ENCODE measurements at regions not wholly inside any gene's neighbourhood (a gene's known extent, or its start where the extent isn't known, plus 50 kb on each side); places are given as distances from the start of the nearest gene placed in this dataset.

- H2BK120ac ChIP-seq (ENCODE audit: low read depth, low read length) = no peak overlapping the region
- H3K4me1 ChIP-seq (ENCODE audit: control insufficient read depth in 2 of 2, insufficient read depth in 1 of 2, low read depth in 1 of 2, low read length in 2 of 2) = peaks cover 0 to 1% of the 10 kb centered on the region in 2 donors
- H3K18ac ChIP-seq (ENCODE audit: low read length) = no peak overlapping the region
- no peak overlapping the region for H2AFZ ChIP-seq (ENCODE audit: low read length)
- no peak overlapping the region for H4K8ac ChIP-seq (ENCODE audit: low read depth, low read length)
- no peak overlapping the region for H3K27ac ChIP-seq (replicated peaks; ENCODE audit: low read length)
- H3K36me3 ChIP-seq (replicated peaks in 1 of 2; ENCODE audit: control insufficient read depth in 2 of 2, insufficient read depth in 2 of 2, low read length in 2 of 2) = no peaks in the 10 kb centered on the region
- no peak overlapping the region for H2BK15ac ChIP-seq (ENCODE audit: low read length)
- no peak overlapping the region for H3K4me2 ChIP-seq (ENCODE audit: insufficient read depth, low read length, poor library complexity, severe bottlenecking)
- no peak overlapping the region for H3K4ac ChIP-seq (ENCODE audit: low read length)
- WGBS, 2 donors (ENCODE audit: extremely low coverage in 2 of 2, insufficient read length in 2 of 2, insufficient replicate concordance in 1 of 2) = no CpG with 5 or more reads among the region's 7 CpGs
- no peak overlapping the region for H4K91ac ChIP-seq (ENCODE audit: low read depth, low read length, poor library complexity)
- no peaks in the 10 kb centered on the region for H3K79me1 ChIP-seq (ENCODE audit: low read depth, low read length)
- DNase-seq (ENCODE audit: low spot score) = no peak
- no peak overlapping the region for H2BK12ac ChIP-seq (ENCODE audit: low read length)
- H2AK5ac ChIP-seq (ENCODE audit: low read depth, low read length) = peak overlapping the region; percentile 35
- H3K23ac ChIP-seq (ENCODE audit: low read depth, low read length, poor library complexity) = peak overlapping the region; percentile 8
- H3K9ac ChIP-seq (ENCODE audit: low read depth, low read length, poor library complexity) = no peak overlapping the region
- H3K9me3 ChIP-seq (replicated peaks in 1 of 2; ENCODE audit: control insufficient read depth in 2 of 2, insufficient read depth in 1 of 2, low read depth in 1 of 2, low read length in 2 of 2) = no peaks in the 10 kb centered on the region
- H3K4me3 ChIP-seq (ENCODE audit: low read length in 2 of 2) = no peak overlapping the region
- no peak overlapping the region for H3K14ac ChIP-seq (ENCODE audit: low read length)
- no peaks in the 10 kb centered on the region for H3K27me3 ChIP-seq (ENCODE audit: control insufficient read depth in 3 of 3, insufficient read depth in 3 of 3, low read depth in 1 of 3, low read length in 3 of 3)
- H2BK5ac ChIP-seq (ENCODE audit: low read length) = no peak overlapping the region
Observed at GRCh38 chr10:117781216-117781831, 238.8 kb downstream of the EMX2 start.

GRCh38 chr10:117782276-117782675, 239.7 kb downstream of the EMX2 start:
- no peak overlapping the region for H4K8ac ChIP-seq (ENCODE audit: low read depth, low read length)
- no peak overlapping the region for H3K4ac ChIP-seq (ENCODE audit: low read length)
- no peak for DNase-seq (ENCODE audit: low spot score)
- peaks cover 0 to 1% of the 10 kb centered on the region in 2 donors for H3K4me1 ChIP-seq (ENCODE audit: control insufficient read depth in 2 of 2, insufficient read depth in 1 of 2, low read depth in 1 of 2, low read length in 2 of 2)
- H3K36me3 ChIP-seq (replicated peaks in 1 of 2; ENCODE audit: control insufficient read depth in 2 of 2, insufficient read depth in 2 of 2, low read length in 2 of 2) = no peaks in the 10 kb centered on the region
- no peak overlapping the region for H3K4me3 ChIP-seq (ENCODE audit: low read length in 2 of 2)
- H3K14ac ChIP-seq (ENCODE audit: low read length) = no peak overlapping the region
- no peak overlapping the region for H4K91ac ChIP-seq (ENCODE audit: low read depth, low read length, poor library complexity)
- no CpG with 5 or more reads among the region's 5 CpGs for WGBS, 2 donors (ENCODE audit: extremely low coverage in 2 of 2, insufficient read length in 2 of 2, insufficient replicate concordance in 1 of 2)
- no peak overlapping the region for H2BK15ac ChIP-seq (ENCODE audit: low read length)
- no peaks in the 10 kb centered on the region for H3K79me1 ChIP-seq (ENCODE audit: low read depth, low read length)
- no peak overlapping the region for H3K27ac ChIP-seq (replicated peaks; ENCODE audit: low read length)
- no peak overlapping the region for H3K23ac ChIP-seq (ENCODE audit: low read depth, low read length, poor library complexity)
- H3K9ac ChIP-seq (ENCODE audit: low read depth, low read length, poor library complexity) = no peak overlapping the region
- no peaks in the 10 kb centered on the region for H3K9me3 ChIP-seq (replicated peaks in 1 of 2; ENCODE audit: control insufficient read depth in 2 of 2, insufficient read depth in 1 of 2, low read depth in 1 of 2, low read length in 2 of 2)
- H2BK12ac ChIP-seq (ENCODE audit: low read length) = no peak overlapping the region
- H2BK5ac ChIP-seq (ENCODE audit: low read length) = no peak overlapping the region
- no peaks in the 10 kb centered on the region for H3K27me3 ChIP-seq (ENCODE audit: control insufficient read depth in 3 of 3, insufficient read depth in 3 of 3, low read depth in 1 of 3, low read length in 3 of 3)
- no peak overlapping the region for H3K18ac ChIP-seq (ENCODE audit: low read length)
- no peak overlapping the region for H2BK120ac ChIP-seq (ENCODE audit: low read depth, low read length)
- H2AFZ ChIP-seq (ENCODE audit: low read length) = no peak overlapping the region
- H3K4me2 ChIP-seq (ENCODE audit: insufficient read depth, low read length, poor library complexity, severe bottlenecking) = no peak overlapping the region
- no peak overlapping the region for H2AK5ac ChIP-seq (ENCODE audit: low read depth, low read length)

GRCh38 chr10:117783698-117784395, 241.3 kb downstream of the EMX2 start:
- H4K8ac ChIP-seq (ENCODE audit: low read depth, low read length) = no peak overlapping the region
- H3K4ac ChIP-seq (ENCODE audit: low read length) = no peak overlapping the region
- no CpG with 5 or more reads among the region's 14 CpGs for WGBS, 2 donors (ENCODE audit: extremely low coverage in 2 of 2, insufficient read length in 2 of 2, insufficient replicate concordance in 1 of 2)
- no peak overlapping the region for H3K27ac ChIP-seq (replicated peaks; ENCODE audit: low read length)
- no peak overlapping the region for H2BK5ac ChIP-seq (ENCODE audit: low read length)
- H3K27me3 ChIP-seq (ENCODE audit: control insufficient read depth in 3 of 3, insufficient read depth in 3 of 3, low read depth in 1 of 3, low read length in 3 of 3) = no peaks in the 10 kb centered on the region
- H2AFZ ChIP-seq (ENCODE audit: low read length) = peak overlapping the region; percentile 7
- H3K36me3 ChIP-seq (replicated peaks in 1 of 2; ENCODE audit: control insufficient read depth in 2 of 2, insufficient read depth in 2 of 2, low read length in 2 of 2) = no peaks in the 10 kb centered on the region
- no peak overlapping the region for H3K9ac ChIP-seq (ENCODE audit: low read depth, low read length, poor library complexity)
- no peaks in the 10 kb centered on the region for H3K79me1 ChIP-seq (ENCODE audit: low read depth, low read length)
- no peak for DNase-seq (ENCODE audit: low spot score)
- no peak overlapping the region for H2AK5ac ChIP-seq (ENCODE audit: low read depth, low read length)
- H4K91ac ChIP-seq (ENCODE audit: low read depth, low read length, poor library complexity) = no peak overlapping the region
- no peak overlapping the region for H2BK120ac ChIP-seq (ENCODE audit: low read depth, low read length)
- H3K4me3 ChIP-seq (ENCODE audit: low read length in 2 of 2) = no peak overlapping the region
- H2BK12ac ChIP-seq (ENCODE audit: low read length) = no peak overlapping the region
- no peak overlapping the region for H2BK15ac ChIP-seq (ENCODE audit: low read length)
- H3K4me2 ChIP-seq (ENCODE audit: insufficient read depth, low read length, poor library complexity, severe bottlenecking) = no peak overlapping the region
- H3K14ac ChIP-seq (ENCODE audit: low read length) = peak overlapping the region; percentile 47
- no peak overlapping the region for H3K23ac ChIP-seq (ENCODE audit: low read depth, low read length, poor library complexity)
- peak overlapping the region; percentile 29 for H3K18ac ChIP-seq (ENCODE audit: low read length)
- H3K9me3 ChIP-seq (replicated peaks in 1 of 2; ENCODE audit: control insufficient read depth in 2 of 2, insufficient read depth in 1 of 2, low read depth in 1 of 2, low read length in 2 of 2) = no peaks in the 10 kb centered on the region
- H3K4me1 ChIP-seq (ENCODE audit: control insufficient read depth in 2 of 2, insufficient read depth in 1 of 2, low read depth in 1 of 2, low read length in 2 of 2) = peaks cover 0 to 1% of the 10 kb centered on the region in 2 donors

GRCh38 chr10:117784776-117785175, 242.2 kb downstream of the EMX2 start:
- WGBS, 2 donors (ENCODE audit: extremely low coverage in 2 of 2, insufficient read length in 2 of 2, insufficient replicate concordance in 1 of 2) = no CpG with 5 or more reads among the region's 3 CpGs
- no peak overlapping the region for H3K4me2 ChIP-seq (ENCODE audit: insufficient read depth, low read length, poor library complexity, severe bottlenecking)
- no peak overlapping the region for H4K8ac ChIP-seq (ENCODE audit: low read depth, low read length)
- H2AK5ac ChIP-seq (ENCODE audit: low read depth, low read length) = no peak overlapping the region
- H3K9ac ChIP-seq (ENCODE audit: low read depth, low read length, poor library complexity) = no peak overlapping the region
- H2AFZ ChIP-seq (ENCODE audit: low read length) = peak overlapping the region; percentile 7
- H2BK15ac ChIP-seq (ENCODE audit: low read length) = no peak overlapping the region
- no peak overlapping the region for H3K4ac ChIP-seq (ENCODE audit: low read length)
- H2BK120ac ChIP-seq (ENCODE audit: low read depth, low read length) = no peak overlapping the region
- no peaks in the 10 kb centered on the region for H3K79me1 ChIP-seq (ENCODE audit: low read depth, low read length)
- H3K18ac ChIP-seq (ENCODE audit: low read length) = peak overlapping the region; percentile 35
- no peak overlapping the region for H3K27ac ChIP-seq (replicated peaks; ENCODE audit: low read length)
- H3K27me3 ChIP-seq (ENCODE audit: control insufficient read depth in 3 of 3, insufficient read depth in 3 of 3, low read depth in 1 of 3, low read length in 3 of 3) = no peaks in the 10 kb centered on the region
- H3K4me3 ChIP-seq (ENCODE audit: low read length in 2 of 2) = no peak overlapping the region
- no peak overlapping the region for H3K14ac ChIP-seq (ENCODE audit: low read length)
- H4K91ac ChIP-seq (ENCODE audit: low read depth, low read length, poor library complexity) = no peak overlapping the region
- H3K36me3 ChIP-seq (replicated peaks in 1 of 2; ENCODE audit: control insufficient read depth in 2 of 2, insufficient read depth in 2 of 2, low read length in 2 of 2) = no peaks in the 10 kb centered on the region
- no peak for DNase-seq (ENCODE audit: low spot score)
- H3K23ac ChIP-seq (ENCODE audit: low read depth, low read length, poor library complexity) = no peak overlapping the region
- H2BK5ac ChIP-seq (ENCODE audit: low read length) = no peak overlapping the region
- H2BK12ac ChIP-seq (ENCODE audit: low read length) = no peak overlapping the region
- H3K9me3 ChIP-seq (replicated peaks in 1 of 2; ENCODE audit: control insufficient read depth in 2 of 2, insufficient read depth in 1 of 2, low read depth in 1 of 2, low read length in 2 of 2) = no peaks in the 10 kb centered on the region
- peaks cover 0 to 1% of the 10 kb centered on the region in 2 donors for H3K4me1 ChIP-seq (ENCODE audit: control insufficient read depth in 2 of 2, insufficient read depth in 1 of 2, low read depth in 1 of 2, low read length in 2 of 2)
